Activated B cell treated with CpG ODN at 0.5 μM for 24 hours (primary cell): ENCODE measurements at regions not wholly inside any gene's neighbourhood (a gene's known extent, or its start where the extent isn't known, plus 50 kb on each side); places are given as distances from the start of the nearest gene placed in this dataset.

ENCODE experiments used
- ATAC-seq: fragments of 200-7000 bp; cut with Tn5 transposase; one replicate; pipeline ENCODE4 v1.10.0; 2021; ENCODE audit warnings: low read depth, mild to moderate bottlenecking, moderate library complexity
- CTCF ChIA-PET: fragments of 350-600 bp; sonication (Branson Sonifier 250); formaldehyde crosslinking; loops from one replicate; lab custom pipeline; 2021; ENCODE audit warnings: antibody characterized with exemption; lab: Charles Lee
- POLR2A ChIA-PET: fragments of 350-600 bp; sonication (Branson Sonifier 250); formaldehyde crosslinking; loops from one replicate; lab custom pipeline; 2021; ENCODE audit warnings: antibody characterized with exemption; lab: Charles Lee
- DNase-seq: peaks from one replicate; pipeline ENCODE4 v3.0.0; 2022
- H3K27ac Mint-ChIP-seq: one replicate; pipeline ENCODE4 v1.8.0; 2020; ENCODE audit warnings: mixed read lengths
- H3K27me3 Mint-ChIP-seq: one replicate; pipeline ENCODE4 v1.8.0; 2021; ENCODE audit warnings: mixed read lengths
- H3K36me3 Mint-ChIP-seq: one replicate; pipeline ENCODE4 v1.8.0; 2021; ENCODE audit warnings: low read depth, mixed read lengths
- H3K4me1 Mint-ChIP-seq: one replicate; pipeline ENCODE4 v1.8.0; 2021; ENCODE audit warnings: mixed read lengths
- H3K4me3 Mint-ChIP-seq: one replicate; pipeline ENCODE4 v1.8.0; 2020; ENCODE audit warnings: mild to moderate bottlenecking, mixed read lengths
- H3K9me3 Mint-ChIP-seq: one replicate; pipeline ENCODE4 v1.8.0; 2020; ENCODE audit warnings: mixed read lengths
- intact Hi-C: fragments of 100-400 bp; cut with micrococcal nuclease; formaldehyde crosslinking; loops from one replicate; pipeline ENCODE4 v1.15.1; 2024
- TF ChIP-seq, protein P1 (sequence below): fragments of 200-600 bp; IDR thresholded peaks from one replicate; pipeline ENCODE4 v1.8.0; 2022; ENCODE audit warnings: antibody characterized with exemption, mild to moderate bottlenecking

- H3K27ac Mint-ChIP-seq = no peak overlapping the region
- ChIA-PET CTCF (no interaction called here), POLR2A (no interaction called here)
- no peaks in the 10 kb centered on the region for H3K36me3 Mint-ChIP-seq
- H3K27me3 Mint-ChIP-seq = no peaks in the 10 kb centered on the region
- TF ChIP-seq, protein P1, sequence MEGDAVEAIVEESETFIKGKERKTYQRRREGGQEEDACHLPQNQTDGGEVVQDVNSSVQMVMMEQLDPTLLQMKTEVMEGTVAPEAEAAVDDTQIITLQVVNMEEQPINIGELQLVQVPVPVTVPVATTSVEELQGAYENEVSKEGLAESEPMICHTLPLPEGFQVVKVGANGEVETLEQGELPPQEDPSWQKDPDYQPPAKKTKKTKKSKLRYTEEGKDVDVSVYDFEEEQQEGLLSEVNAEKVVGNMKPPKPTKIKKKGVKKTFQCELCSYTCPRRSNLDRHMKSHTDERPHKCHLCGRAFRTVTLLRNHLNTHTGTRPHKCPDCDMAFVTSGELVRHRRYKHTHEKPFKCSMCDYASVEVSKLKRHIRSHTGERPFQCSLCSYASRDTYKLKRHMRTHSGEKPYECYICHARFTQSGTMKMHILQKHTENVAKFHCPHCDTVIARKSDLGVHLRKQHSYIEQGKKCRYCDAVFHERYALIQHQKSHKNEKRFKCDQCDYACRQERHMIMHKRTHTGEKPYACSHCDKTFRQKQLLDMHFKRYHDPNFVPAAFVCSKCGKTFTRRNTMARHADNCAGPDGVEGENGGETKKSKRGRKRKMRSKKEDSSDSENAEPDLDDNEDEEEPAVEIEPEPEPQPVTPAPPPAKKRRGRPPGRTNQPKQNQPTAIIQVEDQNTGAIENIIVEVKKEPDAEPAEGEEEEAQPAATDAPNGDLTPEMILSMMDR = no peak
- H3K4me1 Mint-ChIP-seq = no peaks in the 10 kb centered on the region
- H3K4me3 Mint-ChIP-seq = no peak overlapping the region
- peaks cover 5% of the 10 kb centered on the region for H3K9me3 Mint-ChIP-seq
- DNase-seq = no peak
- no peak for ATAC-seq
- intact Hi-C loops = no loop called here
Measured at GRCh38 chr5:23703940-23704855, 196.8 kb downstream of the PRDM9 start.

- Mint-ChIP-seq H3K9me3 (peaks cover 3% of the 10 kb centered on the region), H3K4me3 (no peak overlapping the region)
Measured at GRCh38 chr5:23717486-23717885, 210.1 kb downstream of the PRDM9 start.

DNA sequence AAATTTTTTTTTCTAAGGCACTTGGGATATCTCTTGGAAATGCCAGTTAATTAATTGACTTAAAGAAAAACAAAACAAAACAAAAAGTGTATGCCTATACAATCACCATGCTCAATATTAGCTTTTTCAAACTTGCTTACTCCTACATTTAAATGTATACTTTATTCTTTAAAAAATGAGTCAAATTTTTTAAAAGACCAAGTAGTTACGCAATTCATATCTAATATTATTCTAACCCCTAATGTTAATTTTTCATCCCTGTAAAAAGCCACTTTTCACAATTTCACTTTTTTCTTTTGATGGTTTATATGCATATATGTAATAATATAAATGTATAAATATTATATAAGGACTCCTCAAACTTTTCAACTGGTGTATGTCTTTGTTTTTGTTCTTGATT lies 211.2 kb downstream of the PRDM9 start:
- POLR2A ChIA-PET = no interaction called here
- no peak for DNase-seq
- intact Hi-C loops = no loop called here
- TF ChIP-seq, protein P1 = no peak
- Mint-ChIP-seq H3K9me3 (peaks cover under 1% of the 10 kb centered on the region), H3K4me1 (no peaks in the 10 kb centered on the region), H3K27me3 (no peaks in the 10 kb centered on the region), H3K27ac (no peak overlapping the region), H3K4me3 (no peak overlapping the region), H3K36me3 (no peaks in the 10 kb centered on the region)
- CTCF ChIA-PET = no interaction called here
- ATAC-seq = no peak

More at GRCh38 chr5:23717486-23717885, 210.1 kb downstream of the PRDM9 start:
- CTCF ChIA-PET = no interaction called here
- Mint-ChIP-seq H3K27ac (no peak overlapping the region), H3K4me1 (no peaks in the 10 kb centered on the region), H3K36me3 (no peaks in the 10 kb centered on the region), H3K27me3 (no peaks in the 10 kb centered on the region)
- POLR2A ChIA-PET = no interaction called here
- TF ChIP-seq, protein P1 = no peak
- ATAC-seq = no peak
- intact Hi-C loops = no loop called here
- DNase-seq = no peak

GRCh38 chr5:23721336-23721735 lies 213.9 kb downstream of the PRDM9 start:
- Mint-ChIP-seq H3K27me3 (no peaks in the 10 kb centered on the region), H3K4me1 (no peaks in the 10 kb centered on the region), H3K36me3 (no peaks in the 10 kb centered on the region), H3K4me3 (no peak overlapping the region), H3K27ac (no peak overlapping the region), H3K9me3 (no peaks in the 10 kb centered on the region)
- ChIA-PET CTCF (no interaction called here), POLR2A (no interaction called here)
- DNase-seq = no peak
- TF ChIP-seq, protein P1 = no peak
- ATAC-seq = no peak
- intact Hi-C loops = no loop called here

GRCh38 chr5:23727271-23727670 lies 219.9 kb downstream of the PRDM9 start:
- ATAC-seq = no peak
- H3K27me3 Mint-ChIP-seq = no peaks in the 10 kb centered on the region
- no peak overlapping the region for H3K4me3 Mint-ChIP-seq
- H3K4me1 Mint-ChIP-seq = no peaks in the 10 kb centered on the region
- no peaks in the 10 kb centered on the region for H3K36me3 Mint-ChIP-seq
- no peak overlapping the region for H3K27ac Mint-ChIP-seq
- TF ChIP-seq, protein P1 = no peak
- DNase-seq = no peak
- H3K9me3 Mint-ChIP-seq = no peaks in the 10 kb centered on the region
- POLR2A ChIA-PET = no interaction called here
- CTCF ChIA-PET = no interaction called here
- intact Hi-C loops = no loop called here
